SK-N-SH (cell line): ENCODE measurements at regions not wholly inside any gene's neighbourhood (a gene's known extent, or its start where the extent isn't known, plus 50 kb on each side); places are given as distances from the start of the nearest gene placed in this dataset.

Experiments used
- CTCF ChIP-seq: fragments of 200-600 bp; sonication (generic); IDR thresholded peaks from 2 replicates; pipeline ENCODE4 v1.6.1; 2017; ENCODE audit warnings: antibody characterized with exemption, mild to moderate bottlenecking, moderate library complexity
- FOSL2 ChIP-seq: IDR thresholded peaks from 2 replicates; pipeline ENCODE4 v1.4.0; 2012; ENCODE audit warnings: low read depth, mild to moderate bottlenecking, moderate library complexity, borderline replicate concordance
- FOXJ3 ChIP-seq: sonication (generic); formaldehyde crosslinking; IDR thresholded peaks from 2 replicates; pipeline ENCODE4 v1.5.1; 2020; ENCODE audit warnings: mild to moderate bottlenecking, missing genetic modification reagents
- MEF2A ChIP-seq: IDR thresholded peaks from 2 replicates; pipeline ENCODE4 v1.4.0; 2012; ENCODE audit warnings: low read depth, borderline replicate concordance
- POLR2AphosphoS5 ChIP-seq: IDR thresholded peaks from 2 replicates; pipeline ENCODE4 v1.6.1; 2012; ENCODE audit warnings: low read depth, low read length
- RAD21 ChIP-seq: IDR thresholded peaks from 2 replicates; pipeline ENCODE4 v1.6.1; 2012; ENCODE audit warnings: mild to moderate bottlenecking, low read length
- RCOR1 ChIP-seq: fragments of 150-350 bp; IDR thresholded peaks from 2 replicates; pipeline ENCODE4 v1.6.1; 2017; ENCODE audit warnings: antibody characterized with exemption, low read length

GRCh38 chr1:81135524-81135923, 665.2 kb upstream of the ADGRL2 start:
- TF ChIP-seq FOSL2 (no peak), MEF2A (no peak), RCOR1 (no peak), CTCF (no peak), FOXJ3 (CRISPR knock-in tag) (no peak), POLR2AphosphoS5 (no peak), RAD21 (no peak)
